ENCODE measurements at regions not wholly inside any gene's neighbourhood (a gene's known extent, or its start where the extent isn't known, plus 50 kb on each side); places are given as distances from the start of the nearest gene placed in this dataset.
"Not testable (repeated sequence)": the region's sequence is repeated elsewhere in the genome, so short reads cannot be mapped to it uniquely, and the experiment has no call there.

DNA sequence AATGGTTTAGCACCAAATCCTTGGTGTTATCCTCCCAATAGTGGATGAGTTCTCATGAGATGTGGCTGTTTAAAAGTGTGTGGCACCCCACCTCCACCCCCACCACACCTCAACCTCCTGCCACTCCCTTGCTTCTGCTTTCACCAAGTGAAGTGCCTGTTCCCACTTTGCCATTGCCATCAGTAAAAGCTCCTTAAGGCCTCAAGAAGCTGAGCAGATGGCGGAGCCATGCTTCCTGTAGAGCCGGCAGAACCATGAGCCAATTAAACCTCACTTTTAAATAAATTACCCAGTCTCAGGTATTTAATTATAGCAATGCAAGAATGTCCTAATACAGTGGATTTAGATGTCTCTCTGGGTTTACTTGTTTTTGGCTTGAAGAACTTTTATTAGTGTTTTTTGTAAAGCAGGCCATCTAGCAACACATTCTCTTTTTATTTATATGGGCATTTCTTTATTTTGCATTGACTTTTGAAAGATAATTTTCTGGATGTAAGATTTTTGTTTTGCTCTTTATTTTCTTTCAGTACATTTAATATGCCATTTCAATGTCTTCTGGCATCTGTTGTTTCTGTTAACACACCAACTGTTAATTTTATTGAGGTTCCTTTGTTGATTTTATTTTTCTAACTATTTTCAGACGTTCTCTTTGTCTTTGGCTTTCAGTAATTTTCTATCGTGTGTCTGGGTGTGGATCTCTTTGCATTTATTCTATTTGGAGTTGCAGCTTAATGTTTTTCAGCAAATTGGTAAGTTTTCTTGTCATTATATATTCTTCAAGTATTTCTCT lies 724.5 kb upstream of the CNTN5 start:
- H3K27me3 ChIP-seq (ENCODE audit: low read length): no peaks in the 10 kb centered on the region
- POLR2A ChIA-PET (ENCODE audit: unreplicated experiment): no interaction called here
- H3K4me2 ChIP-seq (ENCODE audit: low read length): no peak overlapping the region
- no peaks in the 10 kb centered on the region for H4K20me1 ChIP-seq (ENCODE audit: low read length)
- H3F3A ChIP-seq (ENCODE audit: low read length, unreplicated experiment): no peaks in the 10 kb centered on the region
- H3K9me3 ChIP-seq (ENCODE audit: low read length): 0 out of 2 replicates have a peak, but pooled peaks cover 4% of the 10 kb centered on the region
- H3K4me3 ChIP-seq (ENCODE audit: low read length): no peak overlapping the region
- DNase-seq (no peak), ATAC-seq (no peak)
- no peak overlapping the region for H2AFZ ChIP-seq (ENCODE audit: low read length)
- intact Hi-C loops (cut with micrococcal nuclease): no loop called here
- CTCF ChIA-PET: no interaction called here
- H3K36me3 ChIP-seq (ENCODE audit: low read depth, low read length): no peaks in the 10 kb centered on the region
- TF ChIP-seq EZH2phosphoT487 (IDR thresholded peaks at IDR 0.05; ENCODE audit: borderline replicate concordance, low read length) (no peak), EZH2 (IDR thresholded peaks at IDR 0.05; ENCODE audit: low read length, unreplicated experiment) (no peak), CTCF (conservative IDR thresholded peaks at IDR 0.05; ENCODE audit: low read depth, low read length) (no peak)
- H3K4me1 ChIP-seq (ENCODE audit: insufficient read depth, low read length): no peaks in the 10 kb centered on the region
- H3K27ac ChIP-seq (ENCODE audit: low read length): no peak overlapping the region
- no TSS peak for BruUV-seq (replicated peaks)
- H3K79me2 ChIP-seq (ENCODE audit: low read length): no peaks in the 10 kb centered on the region
- no peak overlapping the region for H3K9ac ChIP-seq (ENCODE audit: low read length)
- no peaks in the 10 kb centered on the region for H3K9me2 ChIP-seq (replicated peaks; ENCODE audit: low read length)

DNA sequence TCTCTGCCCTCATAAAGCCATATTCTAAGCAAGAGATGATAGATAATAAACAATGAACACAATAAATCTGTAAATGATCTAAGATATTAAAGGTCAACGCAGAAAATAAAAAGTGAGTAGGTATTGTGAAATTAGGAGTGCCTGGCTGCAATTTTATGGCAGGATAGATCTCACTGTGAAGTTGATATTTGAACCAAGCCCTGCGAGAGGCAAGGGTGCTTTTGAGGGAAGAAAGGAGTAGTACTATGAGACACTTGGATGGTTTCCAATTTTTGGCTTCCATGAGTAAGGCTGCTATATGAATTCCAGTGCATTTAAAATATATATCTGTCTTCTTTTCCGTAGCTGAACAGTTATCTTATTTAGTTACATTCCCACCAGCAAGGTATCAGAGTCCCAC lies 720.0 kb upstream of the CNTN5 start:
- POLR2A ChIA-PET (ENCODE audit: unreplicated experiment): no interaction called here
- no peak for ATAC-seq
- no peaks in the 10 kb centered on the region for H4K20me1 ChIP-seq (ENCODE audit: low read length)
- no peak overlapping the region for H3K4me2 ChIP-seq (ENCODE audit: low read length)
- no peak overlapping the region for H2AFZ ChIP-seq (ENCODE audit: low read length)
- CTCF ChIA-PET: no interaction called here
- no peaks in the 10 kb centered on the region for H3K27me3 ChIP-seq (ENCODE audit: low read length)
- no peak for TF ChIP-seq EZH2phosphoT487 (IDR thresholded peaks at IDR 0.05; ENCODE audit: borderline replicate concordance, low read length)
- TF ChIP-seq EZH2 (IDR thresholded peaks at IDR 0.05; ENCODE audit: low read length, unreplicated experiment): no peak
- no peak for TF ChIP-seq CTCF (conservative IDR thresholded peaks at IDR 0.05; ENCODE audit: low read depth, low read length)
- H3K9ac ChIP-seq (ENCODE audit: low read length): no peak overlapping the region
- no peaks in the 10 kb centered on the region for H3K9me2 ChIP-seq (replicated peaks; ENCODE audit: low read length)
- no peaks in the 10 kb centered on the region for H3F3A ChIP-seq (ENCODE audit: low read length, unreplicated experiment)
- intact Hi-C loops (cut with micrococcal nuclease): no loop called here
- no peaks in the 10 kb centered on the region for H3K79me2 ChIP-seq (ENCODE audit: low read length)
- H3K4me3 ChIP-seq (ENCODE audit: low read length): no peak overlapping the region
- DNase-seq: peak; percentile 32
- no peak overlapping the region for H3K27ac ChIP-seq (ENCODE audit: low read length)
- BruUV-seq (replicated peaks): no TSS peak
- H3K4me1 ChIP-seq (ENCODE audit: insufficient read depth, low read length): no peaks in the 10 kb centered on the region
- no peaks in the 10 kb centered on the region for H3K36me3 ChIP-seq (ENCODE audit: low read depth, low read length)
- H3K9me3 ChIP-seq (ENCODE audit: low read length): no peaks in the 10 kb centered on the region

DNA sequence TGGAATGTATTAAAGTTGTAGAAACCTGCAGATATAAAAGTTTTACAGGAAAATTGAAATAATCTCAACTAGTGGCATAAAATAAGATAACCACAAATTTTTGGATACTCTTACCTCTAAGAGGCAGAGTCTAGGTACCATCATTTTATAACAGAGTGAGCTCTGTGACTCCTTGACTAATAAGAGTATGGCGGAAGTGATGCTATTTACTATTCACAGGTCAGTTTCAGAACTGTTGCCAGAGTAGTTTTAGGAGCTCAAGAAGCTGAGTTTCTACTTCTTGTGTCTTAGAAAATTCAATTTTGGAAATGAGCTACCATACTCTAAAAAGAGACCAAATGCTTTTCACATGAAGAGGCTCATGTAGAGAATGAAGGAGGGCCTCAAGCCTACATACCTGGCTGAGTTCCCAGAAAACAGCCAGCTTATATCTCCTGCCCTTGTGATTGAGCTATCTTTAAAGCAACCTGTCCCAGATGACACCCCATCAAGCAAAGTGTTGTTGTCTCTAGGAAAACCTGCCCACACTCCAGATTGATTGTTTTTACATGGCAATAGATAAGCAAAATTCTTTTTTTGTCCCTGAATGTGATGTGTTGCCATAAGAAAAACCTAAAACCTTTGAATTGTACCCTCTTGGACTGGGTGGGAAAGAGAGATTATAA lies 712.8 kb upstream of the CNTN5 start:
- CTCF ChIA-PET: no interaction called here
- intact Hi-C loops (cut with micrococcal nuclease): no loop called here
- Histone ChIP-seq H2AFZ (ENCODE audit: low read length) (no peak overlapping the region), H3K9me2 (replicated peaks; ENCODE audit: low read length) (no peaks in the 10 kb centered on the region), H4K20me1 (ENCODE audit: low read length) (no peaks in the 10 kb centered on the region), H3K36me3 (ENCODE audit: low read depth, low read length) (no peaks in the 10 kb centered on the region), H3K9me3 (ENCODE audit: low read length) (no peaks in the 10 kb centered on the region), H3K9ac (ENCODE audit: low read length) (no peak overlapping the region), H3K4me1 (ENCODE audit: insufficient read depth, low read length) (no peaks in the 10 kb centered on the region), H3K4me3 (ENCODE audit: low read length) (no peak overlapping the region), H3K79me2 (ENCODE audit: low read length) (no peaks in the 10 kb centered on the region), H3K27ac (ENCODE audit: low read length) (no peak overlapping the region), H3K4me2 (ENCODE audit: low read length) (no peak overlapping the region), H3K27me3 (ENCODE audit: low read length) (no peaks in the 10 kb centered on the region), H3F3A (ENCODE audit: low read length, unreplicated experiment) (no peaks in the 10 kb centered on the region)
- POLR2A ChIA-PET (ENCODE audit: unreplicated experiment): no interaction called here
- no TSS peak for BruUV-seq (replicated peaks)
- TF ChIP-seq EZH2phosphoT487 (IDR thresholded peaks at IDR 0.05; ENCODE audit: borderline replicate concordance, low read length) (no peak), EZH2 (IDR thresholded peaks at IDR 0.05; ENCODE audit: low read length, unreplicated experiment) (no peak), CTCF (conservative IDR thresholded peaks at IDR 0.05; ENCODE audit: low read depth, low read length) (no peak)
- ATAC-seq (no peak), DNase-seq (no peak)

DNA sequence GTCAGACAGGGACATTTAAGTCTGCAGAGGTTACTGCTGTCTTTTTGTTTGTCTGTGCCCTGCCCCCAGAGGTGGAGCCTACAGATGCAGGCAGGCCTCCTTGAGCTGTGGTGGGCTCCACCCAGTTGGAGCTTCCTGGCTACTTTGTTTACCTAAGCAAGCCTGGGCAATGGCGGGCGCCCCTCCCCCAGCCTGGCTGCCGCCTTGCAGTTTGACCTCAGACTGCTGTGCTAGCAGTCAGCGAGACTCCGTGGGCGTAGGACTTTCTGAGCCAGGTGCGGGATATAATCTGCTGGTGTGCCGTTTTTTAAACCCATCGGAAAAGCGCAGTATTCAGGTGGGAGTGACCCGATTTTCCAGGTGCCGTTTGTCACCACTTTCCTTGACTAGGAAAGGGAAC lies 690.4 kb upstream of the CNTN5 start:
- H2AFZ ChIP-seq (ENCODE audit: low read length); DNase-seq; intact Hi-C loops (cut with micrococcal nuclease); H3K79me2 ChIP-seq (ENCODE audit: low read length); H3K4me1 ChIP-seq (ENCODE audit: insufficient read depth, low read length); H3K9me3 ChIP-seq (ENCODE audit: low read length); H3K4me2 ChIP-seq (ENCODE audit: low read length); H3K27ac ChIP-seq (ENCODE audit: low read length); H3K9me2 ChIP-seq (replicated peaks; ENCODE audit: low read length); H3K4me3 ChIP-seq (ENCODE audit: low read length); POLR2A ChIA-PET (ENCODE audit: unreplicated experiment); CTCF ChIA-PET; BruUV-seq (replicated peaks); ATAC-seq; H3K36me3 ChIP-seq (ENCODE audit: low read depth, low read length); H3F3A ChIP-seq (ENCODE audit: low read length, unreplicated experiment); H3K9ac ChIP-seq (ENCODE audit: low read length); H3K27me3 ChIP-seq (ENCODE audit: low read length); H4K20me1 ChIP-seq (ENCODE audit: low read length): not testable (repeated sequence)
